GM23338 (cell line): ENCODE measurements at regions not wholly inside any gene's neighbourhood (a gene's known extent, or its start where the extent isn't known, plus 50 kb on each side); places are given as distances from the start of the nearest gene placed in this dataset.

Source experiments
- ATAC-seq: fragments of 200-7000 bp; cut with Tn5 transposase; 3 replicates; pipeline ENCODE4 v1.9.1; 2020
- DNase-seq: peaks from one replicate; pipeline ENCODE4 v3.0.0-alpha.2; 2015; ENCODE audit warnings: low spot score
- H2AFZ ChIP-seq: fragments of 200-600 bp; sonication (generic); 2 replicates; pipeline ENCODE4 v1.8.0; 2016; ENCODE audit warnings: antibody characterized with exemption, mild to moderate bottlenecking, moderate library complexity
- H3F3A ChIP-seq: fragments of 200-600 bp; sonication (generic); replicated peaks from 2 replicates; pipeline ENCODE4 v1.8.0; 2017; ENCODE audit warnings: antibody characterized with exemption, mixed run types, low read depth
- H3K27ac ChIP-seq: fragments of 200-600 bp; sonication (generic); 2 replicates; pipeline ENCODE4 v1.6.1; 2016; ENCODE audit warnings: low read depth
- H3K27me3 ChIP-seq: fragments of 200-600 bp; sonication (generic); 2 replicates; pipeline ENCODE4 v1.8.0; 2016; ENCODE audit warnings: mild to moderate bottlenecking, mixed run types, moderate library complexity; ENCODE audit not compliant: insufficient read depth
- H3K36me3 ChIP-seq: fragments of 200-600 bp; sonication (generic); 2 replicates; pipeline ENCODE4 v1.8.0; 2016; ENCODE audit warnings: mild to moderate bottlenecking; ENCODE audit not compliant: insufficient read depth
- H3K4me1 ChIP-seq: fragments of 200-600 bp; sonication (generic); 2 replicates; pipeline ENCODE4 v1.8.0; 2016; ENCODE audit warnings: mild to moderate bottlenecking, moderate library complexity; ENCODE audit not compliant: insufficient read depth
- H3K4me2 ChIP-seq: fragments of 200-600 bp; sonication (generic); 2 replicates; pipeline ENCODE4 v1.7.1; 2017; ENCODE audit warnings: mixed run types
- H3K4me3 ChIP-seq: fragments of 200-600 bp; sonication (generic); 2 replicates; pipeline ENCODE4 v1.6.1; 2016; ENCODE audit warnings: mixed run types
- H3K79me2 ChIP-seq: fragments of 200-600 bp; sonication (generic); replicated peaks from 2 replicates; pipeline ENCODE4 v1.8.0; 2017; ENCODE audit warnings: mild to moderate bottlenecking; ENCODE audit not compliant: insufficient read depth
- H3K9me2 ChIP-seq: fragments of 200-600 bp; sonication (generic); 2 replicates; pipeline ENCODE4 v1.8.0; 2017; ENCODE audit not compliant: insufficient read depth
- H4K20me1 ChIP-seq: fragments of 200-600 bp; sonication (generic); replicated peaks from 2 replicates; pipeline ENCODE4 v1.8.0; 2017; ENCODE audit warnings: mild to moderate bottlenecking; ENCODE audit not compliant: insufficient read depth
- H3K27ac Mint-ChIP-seq: 2 replicates; pipeline ENCODE4 v1.8.0; 2020; ENCODE audit warnings: inconsistent platforms, mild to moderate bottlenecking, moderate library complexity, mixed read lengths
- H3K27me3 Mint-ChIP-seq: 3 replicates; pipeline ENCODE4 v1.8.0; 2022; ENCODE audit warnings: low read depth, mild to moderate bottlenecking, moderate library complexity, mixed read lengths, inconsistent platforms; ENCODE audit not compliant: insufficient read depth, poor library complexity
- H3K36me3 Mint-ChIP-seq: 3 replicates; pipeline ENCODE4 v1.8.0; 2021; ENCODE audit warnings: low read depth, mild to moderate bottlenecking, inconsistent platforms, moderate library complexity, mixed read lengths
- H3K4me1 Mint-ChIP-seq: 3 replicates; pipeline ENCODE4 v1.8.0; 2020; ENCODE audit warnings: mild to moderate bottlenecking, inconsistent platforms, mixed read lengths
- H3K4me3 Mint-ChIP-seq: 3 replicates; pipeline ENCODE4 v1.8.0; 2021; ENCODE audit warnings: moderate library complexity, mild to moderate bottlenecking, inconsistent platforms, mixed read lengths
- H3K9me3 Mint-ChIP-seq: 3 replicates; pipeline ENCODE4 v1.8.0; 2020; ENCODE audit warnings: moderate library complexity, mild to moderate bottlenecking, inconsistent platforms, mixed read lengths
- CREB1 ChIP-seq: fragments of 250-450 bp; sonication (Bioruptor Pico); IDR thresholded peaks from 2 replicates; pipeline ENCODE4 v1.5.0; 2020; ENCODE audit warnings: low read depth, mild to moderate bottlenecking, moderate library complexity
- CTCF ChIP-seq, 2 experiments: fragments of 200-600 bp in 1 of 2; sonication (generic) in 1 of 2; conservative IDR thresholded peaks; 2 replicates each; pipeline versions ENCODE4 v1.5.1 to v1.6.1; 2016 to 2017; ENCODE audit warnings: antibody characterized with exemption in 2 of 2, low read depth in 2 of 2, mild to moderate bottlenecking in 2 of 2, moderate library complexity in 1 of 2
- ETS1 ChIP-seq: IDR thresholded peaks from 2 replicates; pipeline ENCODE4 v1.6.1; 2016; ENCODE audit warnings: antibody characterized with exemption
- EZH2 ChIP-seq: fragments of 200-600 bp; sonication (generic); IDR thresholded peaks from one replicate; pipeline ENCODE4 v1.8.0; 2017; ENCODE audit warnings: antibody characterized with exemption, mild to moderate bottlenecking, low read depth; ENCODE audit not compliant: unreplicated experiment
- EZH2phosphoT487 ChIP-seq: fragments of 200-600 bp; sonication (generic); IDR thresholded peaks from one replicate; pipeline ENCODE4 v1.8.1; 2018; ENCODE audit warnings: antibody characterized with exemption; ENCODE audit not compliant: unreplicated experiment
- JUNB ChIP-seq: IDR thresholded peaks from one replicate; pipeline ENCODE4 v1.6.1; 2016; ENCODE audit warnings: antibody characterized with exemption; ENCODE audit not compliant: unreplicated experiment
- NANOG ChIP-seq: IDR thresholded peaks from 2 replicates; pipeline ENCODE4 v1.6.1; 2016; ENCODE audit warnings: antibody characterized with exemption, borderline replicate concordance
- POLR2AphosphoS5 ChIP-seq: IDR thresholded peaks from 2 replicates; pipeline ENCODE4 v1.6.1; 2016; ENCODE audit warnings: antibody characterized with exemption, low read depth
- REST ChIP-seq: IDR thresholded peaks from one replicate; pipeline ENCODE4 v1.6.1; 2018; ENCODE audit warnings: antibody characterized with exemption; ENCODE audit not compliant: unreplicated experiment
- STAT1 ChIP-seq: IDR thresholded peaks from one replicate; pipeline ENCODE4 v1.6.1; 2016; ENCODE audit warnings: antibody characterized with exemption; ENCODE audit not compliant: unreplicated experiment
- ZNF114 ChIP-seq: fragments of 250-450 bp; sonication (Bioruptor Pico); IDR thresholded peaks from 2 replicates; pipeline ENCODE4 v1.5.0; 2020; ENCODE audit warnings: mild to moderate bottlenecking, moderate library complexity
- ZNF331 ChIP-seq: fragments of 250-450 bp; sonication (Bioruptor Pico); IDR thresholded peaks from 2 replicates; pipeline ENCODE4 v1.5.0; 2020; ENCODE audit warnings: low read depth, mild to moderate bottlenecking, moderate library complexity
- ZNF462 ChIP-seq: fragments of 250-450 bp; sonication (Bioruptor Pico); IDR thresholded peaks from 2 replicates; pipeline ENCODE4 v1.5.0; 2020; ENCODE audit warnings: mild to moderate bottlenecking, moderate library complexity

GRCh38 chr20:6504826-6505225 is 262.7 kb upstream of the BMP2 start:
- H3K27me3 Mint-ChIP-seq: no peaks in the 10 kb centered on the region
- H3F3A ChIP-seq: no peaks in the 10 kb centered on the region
- ATAC-seq: no peak
- peaks cover 5% of the 10 kb centered on the region; the same call in 1 of the 3 replicates for H3K9me3 Mint-ChIP-seq
- H2AFZ ChIP-seq: no peak overlapping the region
- H3K36me3 Mint-ChIP-seq: no peaks in the 10 kb centered on the region; the same call in 2 of the 3 replicates
- H4K20me1 ChIP-seq: no peaks in the 10 kb centered on the region
- no peak overlapping the region for H3K27ac Mint-ChIP-seq
- H3K4me1 ChIP-seq: no peaks in the 10 kb centered on the region
- H3K4me2 ChIP-seq: no peak overlapping the region
- no peak overlapping the region for H3K27ac ChIP-seq
- H3K36me3 ChIP-seq: no peaks in the 10 kb centered on the region
- no peaks in the 10 kb centered on the region for H3K79me2 ChIP-seq
- DNase-seq: no peak
- H3K4me1 Mint-ChIP-seq: no peaks in the 10 kb centered on the region
- no peak overlapping the region for H3K4me3 ChIP-seq
- H3K27me3 ChIP-seq: no peaks in the 10 kb centered on the region
- TF ChIP-seq ZNF462 (CRISPR knock-in tag): no peak
- TF ChIP-seq ZNF331 (CRISPR knock-in tag): no peak
- no peak for TF ChIP-seq POLR2AphosphoS5
- no peak for TF ChIP-seq ZNF114
- TF ChIP-seq REST: no peak
- TF ChIP-seq EZH2phosphoT487: no peak
- no peak for TF ChIP-seq EZH2
- TF ChIP-seq CREB1 (CRISPR knock-in tag): no peak
- TF ChIP-seq STAT1: no peak
- no peak for TF ChIP-seq CTCF (conservative IDR thresholded peaks at IDR 0.05; ENCODE audit: low read depth in 2 of 2)
- no peak for TF ChIP-seq NANOG
- TF ChIP-seq JUNB: no peak
- TF ChIP-seq ETS1: no peak
- peaks cover 11% of the 10 kb centered on the region; the same call in 1 of the 2 replicates for H3K9me2 ChIP-seq
- H3K4me3 Mint-ChIP-seq: no peak overlapping the region
